ENCODE measurements at regions not wholly inside any gene's neighbourhood (a gene's known extent, or its start where the extent isn't known, plus 50 kb on each side); places are given as distances from the start of the nearest gene placed in this dataset.

DNA sequence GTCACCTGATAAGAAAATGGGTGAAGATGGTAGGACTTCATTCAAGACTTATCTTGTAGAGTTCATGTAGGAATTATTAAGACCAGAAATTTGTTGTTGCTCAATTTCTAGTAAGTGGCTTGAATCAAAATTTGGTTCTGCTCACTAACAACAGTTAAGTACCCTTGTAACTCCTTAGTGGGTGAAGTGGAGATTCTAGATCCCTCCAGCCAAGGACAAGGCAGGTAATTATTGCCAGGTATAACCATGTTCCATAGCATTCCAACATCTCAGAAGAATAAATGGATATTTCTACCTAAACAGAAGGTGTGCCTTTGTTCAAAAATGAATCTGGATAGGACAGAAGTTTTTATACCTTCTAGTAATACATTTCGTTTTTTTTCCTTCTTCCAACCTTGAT lies 282.3 kb downstream of the DUSP10 start:
- Histone ChIP-seq H3K4me3 (ENCODE audit: extremely low read depth, insufficient read depth, low read length, poor library complexity, severe bottlenecking) (no peak overlapping the region), H3K27ac (ENCODE audit: low read depth, low read length, severe bottlenecking) (no peak overlapping the region), H3K36me3 (ENCODE audit: control insufficient read depth, insufficient read depth, low read length) (no peaks in the 10 kb centered on the region), H3K4me1 (ENCODE audit: control insufficient read depth, insufficient read depth, low read length, poor library complexity, severe bottlenecking) (no peaks in the 10 kb centered on the region), H3K9me3 (ENCODE audit: control insufficient read depth, low read length) (no peaks in the 10 kb centered on the region)
- no CpG with 5 or more reads among the region's 1 CpG for WGBS, 2 experiments (ENCODE audit: insufficient coverage in 2 of 2)

DNA sequence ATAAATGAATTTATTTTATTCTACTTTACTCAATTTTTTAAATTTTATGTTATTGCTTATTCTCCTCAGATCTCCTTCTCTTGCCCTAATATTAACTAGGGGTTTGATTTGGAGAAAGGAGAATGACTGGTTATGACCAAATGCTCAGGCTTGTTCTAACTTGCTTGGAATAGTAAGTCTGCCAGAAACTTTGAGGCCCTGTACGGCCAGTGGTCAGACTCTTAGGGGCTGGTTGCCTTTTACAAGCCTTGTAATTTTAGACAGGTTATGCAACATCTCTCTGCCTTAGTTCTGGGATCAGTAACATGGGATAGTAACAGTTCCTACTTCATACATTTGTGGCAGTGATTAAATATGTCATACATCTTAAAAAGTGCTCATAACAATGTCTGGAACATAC lies 279.5 kb downstream of the DUSP10 start:
- no peak overlapping the region for H3K4me3 ChIP-seq (ENCODE audit: extremely low read depth, insufficient read depth, low read length, poor library complexity, severe bottlenecking)
- no peak overlapping the region for H3K27ac ChIP-seq (ENCODE audit: low read depth, low read length, severe bottlenecking)
- H3K4me1 ChIP-seq (ENCODE audit: control insufficient read depth, insufficient read depth, low read length, poor library complexity, severe bottlenecking): no peaks in the 10 kb centered on the region
- 60 to 75% methylated on average over 1 of the region's 1 CpG for WGBS, 2 experiments (ENCODE audit: insufficient coverage in 2 of 2)
- no peaks in the 10 kb centered on the region for H3K9me3 ChIP-seq (ENCODE audit: control insufficient read depth, low read length)
- H3K36me3 ChIP-seq (ENCODE audit: control insufficient read depth, insufficient read depth, low read length): no peaks in the 10 kb centered on the region

DNA sequence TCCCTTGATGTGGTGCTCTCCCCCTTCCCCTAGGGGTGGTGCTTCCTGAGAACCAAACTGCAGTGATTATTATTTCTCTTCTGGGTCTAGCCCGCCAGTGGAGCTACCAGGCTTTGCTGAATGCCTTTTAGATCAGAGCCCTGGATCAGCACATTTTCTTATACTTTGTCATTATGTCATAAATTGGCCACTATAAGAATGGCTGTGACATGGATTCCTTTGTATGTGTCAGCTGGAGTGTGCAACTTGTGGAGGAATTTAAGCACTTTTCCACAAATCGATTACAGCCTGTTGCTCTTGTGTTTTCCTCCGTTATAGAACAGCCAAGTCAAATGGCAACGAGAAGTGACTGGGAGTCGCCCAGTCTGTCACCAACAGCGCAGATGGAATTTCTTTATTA lies 273.3 kb downstream of the DUSP10 start:
- Histone ChIP-seq H3K4me3 (ENCODE audit: extremely low read depth, insufficient read depth, low read length, poor library complexity, severe bottlenecking) (no peak overlapping the region), H3K27ac (ENCODE audit: low read depth, low read length, severe bottlenecking) (no peak overlapping the region), H3K4me1 (ENCODE audit: control insufficient read depth, insufficient read depth, low read length, poor library complexity, severe bottlenecking) (no peaks in the 10 kb centered on the region), H3K9me3 (ENCODE audit: control insufficient read depth, low read length) (no peaks in the 10 kb centered on the region), H3K36me3 (ENCODE audit: control insufficient read depth, insufficient read depth, low read length) (no peaks in the 10 kb centered on the region)
- WGBS, 2 experiments (ENCODE audit: insufficient coverage in 2 of 2): 89% methylated on average over 3 of the region's 6 CpGs; no CpG with 5 or more reads in 1 of the 2 experiments

DNA sequence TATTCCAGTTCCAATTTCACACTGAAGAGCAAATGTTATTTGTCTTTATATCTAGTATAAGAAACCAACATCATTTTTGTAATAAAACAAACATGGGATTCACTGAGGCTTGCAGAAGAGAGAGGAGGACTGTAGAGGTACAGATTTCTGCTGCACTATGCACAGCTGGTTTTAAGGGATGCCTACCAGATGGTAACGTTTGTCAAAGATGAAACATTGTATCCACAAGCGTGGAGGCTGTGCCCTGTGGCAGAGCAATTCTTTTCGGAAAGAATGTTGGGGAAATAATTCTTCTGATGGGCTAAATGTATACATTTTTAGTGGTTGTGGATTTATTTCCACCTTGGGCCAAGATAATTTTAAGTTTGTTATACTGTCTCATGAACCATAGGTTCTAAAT lies 272.4 kb downstream of the DUSP10 start:
- 90 to 100% methylated on average over 3 of the region's 3 CpGs for whole genome bisulfite sequencing, 2 experiments (ENCODE audit: insufficient coverage in 2 of 2)
- Histone ChIP-seq H3K27ac (ENCODE audit: low read depth, low read length, severe bottlenecking) (no peak overlapping the region), H3K4me3 (ENCODE audit: extremely low read depth, insufficient read depth, low read length, poor library complexity, severe bottlenecking) (no peak overlapping the region), H3K36me3 (ENCODE audit: control insufficient read depth, insufficient read depth, low read length) (no peaks in the 10 kb centered on the region), H3K4me1 (ENCODE audit: control insufficient read depth, insufficient read depth, low read length, poor library complexity, severe bottlenecking) (no peaks in the 10 kb centered on the region), H3K9me3 (ENCODE audit: control insufficient read depth, low read length) (no peaks in the 10 kb centered on the region)

DNA sequence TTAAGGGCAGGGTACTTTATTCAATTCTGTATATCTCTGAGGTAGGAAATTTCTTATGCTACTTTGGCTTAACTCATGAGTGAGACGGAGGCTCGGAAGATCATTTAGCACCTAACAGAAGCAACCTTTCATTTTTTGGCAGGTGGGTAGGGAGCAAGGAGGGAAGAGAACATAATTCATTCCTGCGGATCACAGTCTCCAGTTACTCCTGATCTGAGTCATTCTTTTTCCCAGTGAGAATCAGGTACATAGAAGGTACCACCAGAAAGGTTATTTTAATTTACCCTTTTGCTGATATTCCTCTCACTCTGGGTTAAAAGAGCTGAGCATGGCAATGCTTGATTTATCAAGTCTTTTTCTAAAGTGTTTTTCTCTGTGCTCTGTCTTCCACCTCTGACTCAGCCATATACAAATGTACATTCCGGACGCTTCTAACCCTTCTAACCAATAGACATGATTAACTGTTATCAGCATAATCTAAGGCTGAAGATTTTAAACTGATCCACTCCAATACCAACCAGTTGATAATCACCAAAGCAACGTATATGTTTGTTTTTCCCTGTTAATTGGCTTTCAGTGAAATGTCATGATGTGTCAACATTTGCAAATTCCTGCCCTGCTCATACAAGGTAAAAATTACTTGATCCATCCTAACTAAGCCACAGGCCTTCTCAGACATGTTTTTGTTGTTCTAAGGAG lies 271.7 kb downstream of the DUSP10 start:
- Histone ChIP-seq H3K36me3 (ENCODE audit: control insufficient read depth, insufficient read depth, low read length) (no peaks in the 10 kb centered on the region), H3K4me3 (ENCODE audit: extremely low read depth, insufficient read depth, low read length, poor library complexity, severe bottlenecking) (no peak overlapping the region), H3K27ac (ENCODE audit: low read depth, low read length, severe bottlenecking) (no peak overlapping the region), H3K4me1 (ENCODE audit: control insufficient read depth, insufficient read depth, low read length, poor library complexity, severe bottlenecking) (no peaks in the 10 kb centered on the region), H3K9me3 (ENCODE audit: control insufficient read depth, low read length) (no peaks in the 10 kb centered on the region)
- 83 to 100% methylated on average over 2 to 3 of the region's 6 CpGs for WGBS, 2 experiments (ENCODE audit: insufficient coverage in 2 of 2)

DNA sequence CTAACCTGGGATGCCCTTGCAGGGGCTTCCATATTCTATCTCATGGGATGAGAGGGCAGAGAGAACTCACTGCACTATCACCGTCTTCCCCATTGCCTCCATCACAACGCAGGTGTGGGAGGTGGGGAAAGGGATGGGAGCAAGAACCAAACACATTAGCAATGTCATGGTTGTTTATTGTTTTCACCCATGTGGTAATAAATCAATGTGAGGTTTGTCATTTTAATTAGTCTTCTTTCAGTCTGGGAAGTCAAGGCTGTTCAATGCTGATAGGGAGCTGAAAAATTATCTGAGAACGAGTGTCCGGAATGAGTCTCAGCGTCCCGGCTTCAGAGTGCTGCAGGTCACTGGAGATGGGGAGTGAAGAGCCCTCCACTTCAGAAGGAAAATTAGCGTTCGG lies 268.5 kb downstream of the DUSP10 start:
- Histone ChIP-seq H3K4me3 (ENCODE audit: extremely low read depth, insufficient read depth, low read length, poor library complexity, severe bottlenecking) (no peak overlapping the region), H3K27ac (ENCODE audit: low read depth, low read length, severe bottlenecking) (no peak overlapping the region), H3K4me1 (ENCODE audit: control insufficient read depth, insufficient read depth, low read length, poor library complexity, severe bottlenecking) (peaks cover 3% of the 10 kb centered on the region), H3K36me3 (ENCODE audit: control insufficient read depth, insufficient read depth, low read length) (no peaks in the 10 kb centered on the region), H3K9me3 (ENCODE audit: control insufficient read depth, low read length) (no peaks in the 10 kb centered on the region)
- 93 to 97% methylated on average over 4 to 7 of the region's 8 CpGs for WGBS, 2 experiments (ENCODE audit: insufficient coverage in 2 of 2)

DNA sequence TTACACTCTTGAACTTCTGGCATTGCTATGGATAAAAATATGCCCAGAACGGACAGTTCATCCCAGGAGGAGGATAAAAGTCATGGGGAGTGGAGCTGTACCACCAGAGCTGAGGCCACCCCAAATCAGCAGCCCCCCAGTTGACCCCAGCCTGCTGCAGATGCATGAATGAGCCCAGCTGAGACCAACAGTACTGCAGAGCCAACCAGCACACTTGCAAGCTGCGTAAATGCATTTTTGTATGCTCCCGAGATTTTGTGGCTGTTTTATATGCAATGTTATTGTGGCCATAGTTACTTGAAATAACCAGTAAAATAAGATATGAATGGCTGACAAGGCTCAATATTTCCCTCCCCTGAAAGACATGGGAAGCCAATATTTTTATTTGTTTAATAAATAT lies 264.6 kb downstream of the DUSP10 start:
- no peak overlapping the region for H3K4me3 ChIP-seq (ENCODE audit: extremely low read depth, insufficient read depth, low read length, poor library complexity, severe bottlenecking)
- H3K36me3 ChIP-seq (ENCODE audit: control insufficient read depth, insufficient read depth, low read length): no peaks in the 10 kb centered on the region
- no peaks in the 10 kb centered on the region for H3K9me3 ChIP-seq (ENCODE audit: control insufficient read depth, low read length)
- WGBS, 2 experiments (ENCODE audit: insufficient coverage in 2 of 2): 94 to 100% methylated on average over 1 to 2 of the region's 3 CpGs
- peaks cover 7% of the 10 kb centered on the region for H3K4me1 ChIP-seq (ENCODE audit: control insufficient read depth, insufficient read depth, low read length, poor library complexity, severe bottlenecking)
- no peak overlapping the region for H3K27ac ChIP-seq (ENCODE audit: low read depth, low read length, severe bottlenecking)

DNA sequence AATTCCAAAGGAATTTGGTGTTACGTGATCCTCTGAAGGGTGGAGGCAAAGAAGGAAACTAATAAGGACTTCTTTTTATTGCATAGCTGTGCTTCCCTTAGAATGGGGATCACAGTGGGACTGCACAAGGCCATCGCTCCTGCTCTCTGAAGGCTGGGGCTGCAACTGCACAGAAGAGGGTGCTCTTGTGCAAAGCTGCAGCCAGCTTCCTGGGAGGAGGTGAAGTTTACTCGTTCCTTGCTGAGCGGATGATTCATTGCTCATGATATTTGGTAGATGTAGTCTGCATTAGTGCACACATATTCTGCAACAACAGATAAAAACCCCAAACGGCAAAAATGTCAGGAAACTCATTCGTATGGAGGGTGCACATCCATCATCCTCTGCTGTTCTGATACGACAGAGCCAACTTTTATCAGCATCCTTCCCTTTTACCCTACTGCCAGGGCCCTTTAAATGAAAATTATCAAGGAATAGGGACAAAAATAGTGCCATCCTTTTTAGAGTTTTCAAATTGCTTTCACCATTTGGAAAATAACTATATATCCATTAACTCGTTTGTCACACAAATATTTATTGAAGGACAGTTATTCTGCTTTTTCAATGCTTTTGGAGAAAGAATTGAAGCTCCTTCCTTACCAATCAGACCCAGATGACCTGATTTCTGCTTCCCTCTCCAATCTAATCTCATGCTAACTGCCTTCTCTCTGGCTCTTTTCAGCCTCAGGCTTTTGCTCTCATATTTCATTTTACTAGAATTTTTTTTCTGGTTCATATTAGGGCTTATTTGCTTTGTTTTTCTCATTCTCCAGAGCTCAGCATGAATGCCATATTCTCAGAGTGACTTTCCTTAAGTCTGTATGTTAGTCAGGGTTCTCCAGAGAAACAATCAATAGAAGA lies 263.6 kb downstream of the DUSP10 start:
- Histone ChIP-seq H3K4me1 (ENCODE audit: control insufficient read depth, insufficient read depth, low read length, poor library complexity, severe bottlenecking) (peaks cover 7% of the 10 kb centered on the region), H3K36me3 (ENCODE audit: control insufficient read depth, insufficient read depth, low read length) (no peaks in the 10 kb centered on the region), H3K9me3 (ENCODE audit: control insufficient read depth, low read length) (no peaks in the 10 kb centered on the region), H3K4me3 (ENCODE audit: extremely low read depth, insufficient read depth, low read length, poor library complexity, severe bottlenecking) (no peak overlapping the region), H3K27ac (ENCODE audit: low read depth, low read length, severe bottlenecking) (no peak overlapping the region)
- WGBS, 2 experiments (ENCODE audit: insufficient coverage in 2 of 2): 13 to 44% methylated on average over 1 to 5 of the region's 8 CpGs

DNA sequence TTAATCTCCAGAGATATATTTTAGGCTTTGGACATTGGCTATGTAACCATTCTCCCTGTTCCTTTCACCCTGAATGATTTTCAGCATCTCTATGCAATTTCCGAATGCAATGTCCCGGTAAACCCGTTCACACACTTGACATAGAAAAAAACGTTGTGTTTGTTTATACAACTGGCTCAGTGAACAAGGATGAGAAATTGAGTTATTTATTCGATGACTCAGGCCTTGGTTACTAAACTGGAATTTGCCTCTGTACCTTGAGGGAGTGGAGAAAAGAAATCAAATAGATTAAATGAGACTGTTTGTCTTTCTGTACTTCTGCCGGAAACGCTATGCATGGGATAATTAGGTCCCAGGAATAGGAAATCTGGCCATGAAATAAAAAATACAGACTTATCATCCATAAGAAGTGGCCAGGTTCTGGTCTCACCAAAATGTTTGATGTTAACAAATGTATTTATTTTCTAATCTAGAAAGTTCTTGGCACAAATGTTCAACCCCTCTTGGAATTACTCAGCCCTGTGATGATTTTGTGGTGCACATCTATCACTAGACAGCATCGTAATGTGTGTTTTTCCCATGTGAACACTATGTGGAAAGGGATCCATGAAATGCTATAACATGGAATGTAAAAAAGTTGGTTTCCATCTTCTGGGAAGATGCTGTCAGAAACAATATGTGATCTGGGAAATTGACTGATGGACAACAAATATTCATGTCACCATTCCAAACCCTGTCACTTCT lies 253.9 kb downstream of the DUSP10 start:
- Histone ChIP-seq H3K36me3 (ENCODE audit: control insufficient read depth, insufficient read depth, low read length) (no peaks in the 10 kb centered on the region), H3K27ac (ENCODE audit: low read depth, low read length, severe bottlenecking) (no peak overlapping the region), H3K4me1 (ENCODE audit: control insufficient read depth, insufficient read depth, low read length, poor library complexity, severe bottlenecking) (no peaks in the 10 kb centered on the region), H3K9me3 (ENCODE audit: control insufficient read depth, low read length) (no peaks in the 10 kb centered on the region), H3K4me3 (ENCODE audit: extremely low read depth, insufficient read depth, low read length, poor library complexity, severe bottlenecking) (no peak overlapping the region)
- 92 to 99% methylated on average over 5 to 7 of the region's 8 CpGs for WGBS, 2 experiments (ENCODE audit: insufficient coverage in 2 of 2)

DNA sequence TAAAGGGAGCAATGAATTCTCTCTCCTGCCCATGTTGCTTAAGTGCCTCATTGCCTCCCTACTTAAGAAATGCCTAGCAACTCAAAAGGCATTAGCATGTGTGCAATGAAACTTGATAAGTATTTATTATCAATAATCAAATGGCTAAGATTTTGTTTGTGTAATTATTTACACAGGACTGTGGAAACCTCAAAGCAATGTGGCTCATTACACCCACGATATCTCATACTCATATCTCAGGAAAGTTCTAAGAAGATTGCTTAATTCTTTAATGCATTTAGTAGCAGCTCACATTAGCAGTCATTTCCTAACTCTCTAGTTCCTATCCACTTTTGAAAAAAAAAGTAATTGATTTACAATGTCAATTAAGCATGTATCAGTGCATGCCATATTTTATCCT lies 253.3 kb downstream of the DUSP10 start:
- Histone ChIP-seq H3K27ac (ENCODE audit: low read depth, low read length, severe bottlenecking) (no peak overlapping the region), H3K4me1 (ENCODE audit: control insufficient read depth, insufficient read depth, low read length, poor library complexity, severe bottlenecking) (no peaks in the 10 kb centered on the region), H3K4me3 (ENCODE audit: extremely low read depth, insufficient read depth, low read length, poor library complexity, severe bottlenecking) (no peak overlapping the region), H3K36me3 (ENCODE audit: control insufficient read depth, insufficient read depth, low read length) (no peaks in the 10 kb centered on the region), H3K9me3 (ENCODE audit: control insufficient read depth, low read length) (no peaks in the 10 kb centered on the region)
- no CpG with 5 or more reads among the region's 1 CpG for whole genome bisulfite sequencing, 2 experiments (ENCODE audit: insufficient coverage in 2 of 2)

Measured in mesodermal cell (in vitro differentiated cells).